Endothelial cell of umbilical vein (primary cell): ENCODE measurements at regions not wholly inside any gene's neighbourhood (a gene's known extent, or its start where the extent isn't known, plus 50 kb on each side); places are given as distances from the start of the nearest gene placed in this dataset.

ENCODE experiments used
- BruUV-seq: library from RNA; stranded (reverse); fragments of 400-500 nt; replicated peaks from 2 replicates; lab custom pipeline; 2021; lab: Mats Ljungman, UMichigan
- CTCF ChIA-PET: fragments of 300-600, 350-600 bp; sonication (Branson Sonifier 250); formaldehyde crosslinking; loops from one replicate; lab custom pipeline; 2021; ENCODE audit warnings: antibody characterized with exemption, inconsistent platforms; lab: Charles Lee
- POLR2A ChIA-PET: fragments of 300-600, 350-600 bp; sonication (Branson Sonifier 250); formaldehyde crosslinking; loops from one replicate; lab custom pipeline; 2021; ENCODE audit warnings: antibody characterized with exemption, inconsistent platforms; lab: Charles Lee
- DNase-seq: peaks from one replicate; pipeline ENCODE4 v3.0.0-alpha.2; 2011; ENCODE audit warnings: low read depth, low spot score
- FAIRE-seq: peaks from 2 replicates; lab custom pipeline; 2011; peaks lifted over from hg19 to GRCh38; lab: Jason Lieb, UNC
- H2AFZ ChIP-seq: 2 replicates; pipeline ENCODE4 v1.6.0; 2012; ENCODE audit warnings: low read depth, low read length, control low read depth, inconsistent platforms
- H3K27ac ChIP-seq: 2 replicates; pipeline ENCODE4 v1.5.1; 2011; ENCODE audit warnings: low read depth, mild to moderate bottlenecking, control low read depth, low read length, moderate library complexity; ENCODE audit not compliant: insufficient read depth
- H3K27me3 ChIP-seq, 2 experiments: 2 replicates each; pipeline versions ENCODE4 v1.6.0 to v1.6.1; 2011; ENCODE audit warnings: low read length in 2 of 2, mixed read lengths in 1 of 2; ENCODE audit not compliant: control insufficient read depth in 2 of 2, insufficient read depth in 2 of 2
- H3K36me3 ChIP-seq, 2 experiments: 2 replicates in 1 of 2; 3 replicates in 1 of 2; pipeline ENCODE4 v1.5.1; 2011; ENCODE audit warnings: low read length in 2 of 2, mild to moderate bottlenecking in 1 of 2, moderate library complexity in 1 of 2; ENCODE audit not compliant: control insufficient read depth in 2 of 2, insufficient read depth in 2 of 2; ENCODE audit errors: extremely low read depth in 1 of 2
- H3K4me1 ChIP-seq: 3 replicates; pipeline ENCODE4 v1.5.1; 2011; ENCODE audit warnings: mild to moderate bottlenecking, low read length; ENCODE audit not compliant: control insufficient read depth, insufficient read depth; ENCODE audit errors: extremely low read depth
- H3K4me2 ChIP-seq: 2 replicates; pipeline ENCODE4 v1.6.1; 2011; ENCODE audit warnings: low read length, control low read depth, mixed read lengths; ENCODE audit not compliant: insufficient read depth
- H3K4me3 ChIP-seq, 3 experiments: fragments of 200-600 bp in 1 of 3; sonication (generic), shearing (Covaris generic) in 1 of 3; replicated peaks in 1 of 3; 2 replicates each; pipeline ENCODE4 v1.5.1; 2011 to 2016; ENCODE audit warnings: control low read depth in 3 of 3, low read length in 3 of 3, mild to moderate bottlenecking in 2 of 3, inconsistent platforms in 1 of 3, low read depth in 1 of 3, moderate library complexity in 1 of 3; ENCODE audit not compliant: insufficient read depth in 1 of 3
- H3K79me2 ChIP-seq: 2 replicates; pipeline ENCODE4 v1.6.0; 2012; ENCODE audit warnings: low read length, inconsistent platforms; ENCODE audit not compliant: control insufficient read depth, insufficient read depth
- H3K9ac ChIP-seq: replicated peaks from 2 replicates; pipeline ENCODE3; 2011; ENCODE audit warnings: low read length, control low read depth; ENCODE audit not compliant: insufficient read depth; ENCODE audit errors: extremely low read depth
- H3K9me1 ChIP-seq: replicated peaks from 3 replicates; pipeline ENCODE4 v1.6.0; 2011; ENCODE audit warnings: mild to moderate bottlenecking, low read length; ENCODE audit not compliant: control insufficient read depth, insufficient read depth; ENCODE audit errors: extremely low read depth
- H3K9me3 ChIP-seq: replicated peaks from 2 replicates; pipeline ENCODE4 v1.5.1; 2012; ENCODE audit warnings: low read length, inconsistent platforms; ENCODE audit not compliant: control insufficient read depth, insufficient read depth
- H4K20me1 ChIP-seq: replicated peaks from 2 replicates; pipeline ENCODE3; 2011; ENCODE audit warnings: mild to moderate bottlenecking, low read length; ENCODE audit not compliant: control insufficient read depth, insufficient read depth; ENCODE audit errors: extremely low read depth
- EZH2 ChIP-seq: IDR thresholded peaks from 2 replicates; pipeline ENCODE4 v1.6.1; 2012; ENCODE audit warnings: borderline replicate concordance, low read depth, mild to moderate bottlenecking, moderate library complexity, low read length, inconsistent platforms; ENCODE audit not compliant: severe bottlenecking
- JUN ChIP-seq: IDR thresholded peaks from 2 replicates; pipeline ENCODE4 v1.6.1; 2011; ENCODE audit warnings: borderline replicate concordance, low read depth; ENCODE audit not compliant: insufficient read length, insufficient read depth
- dilution Hi-C: fragments of 300-500 bp; cut with MboI; formaldehyde crosslinking; loops from one replicate; pipeline ENCODE4 v1.15.0; 2019; ENCODE audit warnings: low sequenced_read_pairs; ENCODE audit not compliant: extremely low pct_ligation_motif_present
- intact Hi-C: fragments of 100-400 bp; cut with micrococcal nuclease; formaldehyde crosslinking; loops from one replicate; pipeline ENCODE4 v1.10.0; 2022
- TF ChIP-seq, protein P1 (sequence below), 2 donors: IDR thresholded peaks; 1 replicate in 1 of 2; 2 replicates in 1 of 2; pipeline ENCODE4 v1.5.1; 2011; ENCODE audit warnings: low read length in 2 of 2, mild to moderate bottlenecking in 2 of 2, moderate library complexity in 2 of 2, control low read depth in 1 of 2, inconsistent platforms in 1 of 2, low read depth in 1 of 2; ENCODE audit not compliant: insufficient read depth in 1 of 2; ENCODE audit errors: extremely low read depth in 1 of 2

GRCh38 chr10:2188371-2188770, 451.0 kb upstream of the ADARB2 start:
- no TSS peak for BruUV-seq
- H4K20me1 ChIP-seq, result no peaks in the 10 kb centered on the region
- dilution Hi-C loops (no loop called here), intact Hi-C loops (no loop called here)
- DNase-seq (no peak), FAIRE-seq (no peak)
- ChIA-PET CTCF (no interaction called here), POLR2A (no interaction called here)
- no peaks in the 10 kb centered on the region for H3K79me2 ChIP-seq
- H3K4me3 ChIP-seq, result no peak overlapping the region
- no peak for TF ChIP-seq EZH2
- H3K4me1 ChIP-seq, result no peaks in the 10 kb centered on the region
- H2AFZ ChIP-seq, result no peak overlapping the region
- no peaks in the 10 kb centered on the region for H3K27me3 ChIP-seq
- H3K27ac ChIP-seq, result no peak overlapping the region
- no peak overlapping the region for H3K4me2 ChIP-seq
- no peaks in the 10 kb centered on the region for H3K9me1 ChIP-seq
- H3K9ac ChIP-seq, result no peak overlapping the region
- no peaks in the 10 kb centered on the region for H3K9me3 ChIP-seq
- H3K36me3 ChIP-seq, result no peaks in the 10 kb centered on the region

DNA sequence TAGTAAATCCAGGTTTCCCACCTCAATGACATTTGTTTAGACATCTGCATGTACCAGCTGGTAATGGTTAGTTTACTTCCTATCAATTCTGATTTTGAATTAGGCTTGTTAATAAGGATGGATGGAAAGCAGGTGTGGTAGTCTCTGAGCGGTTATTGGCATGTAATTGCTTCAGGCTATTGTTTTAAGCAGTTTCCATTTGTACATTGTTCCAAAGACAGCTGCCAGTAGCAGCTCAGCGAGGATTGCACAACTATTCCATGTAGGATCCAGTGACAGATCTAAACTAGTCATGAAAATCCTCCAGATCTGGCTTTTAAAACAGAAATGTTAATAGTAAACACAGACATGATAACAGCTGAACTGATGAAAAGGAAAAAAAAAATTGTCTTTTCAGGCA, 436.0 kb upstream of the ADARB2 start:
- no peak for DNase-seq
- Histone ChIP-seq H3K36me3 (no peaks in the 10 kb centered on the region), H3K79me2 (no peaks in the 10 kb centered on the region), H3K9ac (no peak overlapping the region), H3K4me3 (no peak overlapping the region), H3K9me1 (no peaks in the 10 kb centered on the region), H3K27me3 (no peaks in the 10 kb centered on the region), H3K9me3 (peaks cover 4% of the 10 kb centered on the region), H3K4me1 (no peaks in the 10 kb centered on the region), H2AFZ (no peak overlapping the region), H3K27ac (no peak overlapping the region), H4K20me1 (no peaks in the 10 kb centered on the region), H3K4me2 (no peak overlapping the region)
- TF ChIP-seq, protein P1, sequence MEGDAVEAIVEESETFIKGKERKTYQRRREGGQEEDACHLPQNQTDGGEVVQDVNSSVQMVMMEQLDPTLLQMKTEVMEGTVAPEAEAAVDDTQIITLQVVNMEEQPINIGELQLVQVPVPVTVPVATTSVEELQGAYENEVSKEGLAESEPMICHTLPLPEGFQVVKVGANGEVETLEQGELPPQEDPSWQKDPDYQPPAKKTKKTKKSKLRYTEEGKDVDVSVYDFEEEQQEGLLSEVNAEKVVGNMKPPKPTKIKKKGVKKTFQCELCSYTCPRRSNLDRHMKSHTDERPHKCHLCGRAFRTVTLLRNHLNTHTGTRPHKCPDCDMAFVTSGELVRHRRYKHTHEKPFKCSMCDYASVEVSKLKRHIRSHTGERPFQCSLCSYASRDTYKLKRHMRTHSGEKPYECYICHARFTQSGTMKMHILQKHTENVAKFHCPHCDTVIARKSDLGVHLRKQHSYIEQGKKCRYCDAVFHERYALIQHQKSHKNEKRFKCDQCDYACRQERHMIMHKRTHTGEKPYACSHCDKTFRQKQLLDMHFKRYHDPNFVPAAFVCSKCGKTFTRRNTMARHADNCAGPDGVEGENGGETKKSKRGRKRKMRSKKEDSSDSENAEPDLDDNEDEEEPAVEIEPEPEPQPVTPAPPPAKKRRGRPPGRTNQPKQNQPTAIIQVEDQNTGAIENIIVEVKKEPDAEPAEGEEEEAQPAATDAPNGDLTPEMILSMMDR (IDR thresholded peaks at IDR 0.05; ENCODE audit: extremely low read depth in 1 of 2, insufficient read depth in 1 of 2, low read depth in 1 of 2, low read length in 2 of 2), result no peak
- no peak for TF ChIP-seq JUN
- ChIA-PET CTCF (no interaction called here), POLR2A (no interaction called here)
- intact Hi-C loops, result no loop called here
- no TSS peak for BruUV-seq
- no peak for FAIRE-seq
- dilution Hi-C loops, result no loop called here
